GM21526 (cell line): ENCODE measurements at regions not wholly inside any gene's neighbourhood (a gene's known extent, or its start where the extent isn't known, plus 50 kb on each side); places are given as distances from the start of the nearest gene placed in this dataset.
A peak's percentile ranks its signal among the peaks of the same experiment; 100 is the strongest.
"Not testable (repeated sequence)": the region's sequence is repeated elsewhere in the genome, so short reads cannot be mapped to it uniquely, and the experiment has no call there.

Experiments used
- ATAC-seq: cut with Tn5 transposase; IDR thresholded peaks from one replicate; pipeline ENCODE4 v1.9.1; 2021; ENCODE audit warnings: moderate library complexity; ENCODE audit not compliant: unreplicated experiment, low FRiP score

GRCh38 chr21:14688412-14688811 lies 142.3 kb upstream of the SAMSN1 start:
- no peak for ATAC-seq

GRCh38 chr21:14687268-14687625 lies 141.1 kb upstream of the SAMSN1 start:
- ATAC-seq, result peak; percentile 48

DNA sequence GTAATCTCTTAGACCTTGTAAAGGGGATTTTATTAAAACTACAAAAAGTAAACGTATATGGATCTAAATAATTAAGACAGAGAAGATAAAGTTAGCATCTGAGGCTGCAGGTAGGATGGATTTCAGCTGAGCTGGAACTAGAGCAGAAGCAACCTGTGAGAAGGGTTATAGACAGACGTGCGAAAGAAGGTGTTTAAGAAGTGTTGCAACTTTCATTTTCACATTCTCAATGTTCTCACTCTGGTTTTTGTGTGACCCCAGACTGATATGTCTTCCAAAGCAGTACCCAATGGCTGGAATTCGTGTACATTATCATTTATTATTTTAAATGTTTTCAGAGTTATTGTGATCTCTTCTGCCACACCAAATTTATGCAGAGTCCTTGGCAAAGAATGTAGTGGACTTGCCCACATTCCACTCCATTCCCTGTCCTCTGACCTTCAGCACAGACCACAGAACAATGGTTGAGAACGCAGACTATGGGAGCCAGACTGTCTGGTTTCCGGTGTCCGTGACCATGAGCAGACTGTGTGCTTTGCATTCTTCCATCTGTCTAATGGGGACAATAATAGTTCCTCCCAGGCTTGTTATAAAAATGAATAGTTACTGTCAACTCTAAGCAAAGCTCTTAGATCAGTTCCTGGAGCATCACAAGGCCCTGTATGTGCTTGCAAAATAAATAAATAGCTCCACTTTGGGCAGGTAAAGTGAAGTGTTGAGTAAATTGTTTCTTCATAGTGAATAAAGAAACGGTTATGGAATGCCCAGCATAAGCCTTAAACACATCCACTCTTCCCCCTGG lies 140.6 kb upstream of the SAMSN1 start:
- peak; percentile 57 for ATAC-seq

DNA sequence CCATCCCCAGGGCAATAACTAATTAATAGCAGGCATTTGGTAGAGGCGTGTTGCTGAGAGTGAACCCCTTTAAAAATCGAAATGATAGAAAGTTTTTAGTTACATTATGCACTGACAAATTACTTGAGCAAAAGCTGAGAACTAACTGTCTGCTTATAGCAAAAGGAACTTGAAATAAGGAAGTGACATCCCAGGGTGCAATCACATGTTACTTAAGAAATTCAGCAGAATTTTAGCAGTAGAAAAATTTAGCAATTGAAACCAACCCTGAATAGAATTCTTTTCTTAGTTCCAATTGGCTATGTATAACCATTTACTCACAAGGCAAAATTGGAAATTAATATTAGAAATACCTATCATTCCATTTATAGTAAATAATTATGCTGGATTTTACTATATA lies 139.5 kb upstream of the SAMSN1 start:
- ATAC-seq, result peak; percentile 28

- ATAC-seq, result no peak
These were observed 138.0 kb upstream of the SAMSN1 start for GRCh38 chr21:14684071-14684470.

DNA sequence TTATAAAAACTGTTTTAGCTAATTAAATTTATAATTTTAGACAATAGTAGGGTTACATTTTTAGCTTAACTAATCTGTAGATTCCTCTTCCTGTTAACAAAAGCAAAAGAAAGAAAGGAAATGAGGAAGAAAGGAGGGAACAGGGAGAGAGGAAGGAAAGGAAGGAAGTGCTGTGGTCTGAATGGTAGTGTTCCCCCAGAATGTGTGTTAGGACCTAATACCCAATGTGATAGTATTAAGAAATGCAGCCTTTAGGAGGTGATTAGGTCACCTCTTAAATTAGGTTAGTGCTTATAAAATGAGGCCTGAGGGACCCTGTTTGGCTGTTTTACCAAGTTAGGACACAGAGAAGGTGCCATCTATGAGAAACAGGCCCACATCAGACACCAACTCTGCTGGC lies 136.9 kb upstream of the SAMSN1 start:
- no peak for ATAC-seq

GRCh38 chr21:14678973-14679574 lies 133.0 kb upstream of the SAMSN1 start:
- ATAC-seq, result no peak

- ATAC-seq, result no peak
These were observed 131.6 kb upstream of the SAMSN1 start for GRCh38 chr21:14677639-14678179.

GRCh38 chr21:14677013-14677412 lies 130.9 kb upstream of the SAMSN1 start:
- no peak for ATAC-seq

DNA sequence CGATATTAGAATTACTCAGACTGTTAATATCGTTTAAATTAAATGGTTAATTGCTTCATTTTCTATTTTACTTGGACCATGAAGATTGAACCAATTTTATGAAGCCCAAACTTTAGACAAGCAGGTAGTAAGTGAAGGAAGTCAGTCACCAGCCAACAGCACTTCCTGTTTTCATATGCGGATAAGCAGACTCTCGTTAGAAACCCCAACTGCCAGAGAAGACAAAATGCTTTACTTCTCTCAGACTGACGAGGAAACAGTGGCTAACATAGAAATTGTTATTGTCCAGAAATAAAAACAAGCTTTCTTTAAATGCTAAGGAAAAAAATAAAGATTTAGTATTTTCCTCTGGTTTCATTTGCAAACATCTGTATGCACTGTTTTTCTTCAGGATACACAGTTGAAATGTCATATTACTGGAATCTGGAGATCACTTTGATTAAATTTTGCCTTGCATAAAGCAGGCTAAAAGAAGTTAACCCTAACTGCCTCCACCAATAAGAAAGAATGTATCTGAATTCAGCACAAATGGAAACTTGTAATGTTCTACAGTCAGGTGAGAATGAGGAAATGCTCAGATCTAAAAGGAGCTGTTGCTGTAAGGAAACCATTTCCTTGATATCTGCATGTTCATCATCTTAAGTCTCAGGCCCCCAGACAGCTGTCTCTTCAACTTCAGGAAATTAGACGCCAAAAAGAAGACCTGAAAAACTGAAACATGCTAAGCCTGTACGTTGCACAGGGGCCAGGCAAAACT lies 129.8 kb upstream of the SAMSN1 start:
- ATAC-seq, result peak; percentile 74

GRCh38 chr21:14673649-14674048 lies 127.5 kb upstream of the SAMSN1 start:
- no peak for ATAC-seq

DNA sequence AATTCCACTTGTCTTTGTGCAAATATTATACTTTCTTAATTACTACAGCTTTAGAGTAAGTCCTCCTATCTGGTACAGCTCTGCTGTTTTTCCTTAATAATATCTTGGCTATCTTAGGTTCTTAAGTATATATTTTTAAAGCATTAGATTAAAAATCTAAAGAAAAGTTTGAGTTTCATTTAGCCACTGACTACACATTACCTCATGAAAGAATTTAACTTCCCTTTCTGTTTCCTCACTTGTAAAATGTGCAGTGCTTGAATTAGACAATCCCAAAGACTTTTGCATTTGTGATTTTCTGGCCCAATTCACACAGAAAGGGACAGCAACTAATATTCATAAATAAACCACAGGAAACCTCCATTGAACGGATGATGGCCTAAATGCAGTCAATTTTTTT lies 126.4 kb upstream of the SAMSN1 start:
- no peak for ATAC-seq

DNA sequence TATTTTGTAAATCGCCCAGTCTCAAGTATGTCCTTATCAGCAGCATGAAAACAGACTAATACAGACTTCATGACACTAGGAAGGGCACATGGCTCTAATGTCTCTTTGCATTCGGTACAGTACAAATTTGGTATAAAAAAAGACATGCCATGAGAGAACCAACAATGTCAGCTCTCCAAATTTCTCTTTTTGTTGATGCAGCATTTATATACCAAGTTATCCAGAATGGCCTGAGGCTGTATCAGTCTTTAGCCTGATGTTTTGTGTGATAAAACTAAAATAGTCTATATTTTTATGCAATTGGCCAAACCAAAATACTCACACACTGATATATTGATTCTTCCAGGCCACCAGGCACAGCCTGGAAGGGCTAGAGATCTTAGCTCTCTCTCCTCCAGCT lies 124.3 kb upstream of the SAMSN1 start:
- ATAC-seq, result no peak

DNA sequence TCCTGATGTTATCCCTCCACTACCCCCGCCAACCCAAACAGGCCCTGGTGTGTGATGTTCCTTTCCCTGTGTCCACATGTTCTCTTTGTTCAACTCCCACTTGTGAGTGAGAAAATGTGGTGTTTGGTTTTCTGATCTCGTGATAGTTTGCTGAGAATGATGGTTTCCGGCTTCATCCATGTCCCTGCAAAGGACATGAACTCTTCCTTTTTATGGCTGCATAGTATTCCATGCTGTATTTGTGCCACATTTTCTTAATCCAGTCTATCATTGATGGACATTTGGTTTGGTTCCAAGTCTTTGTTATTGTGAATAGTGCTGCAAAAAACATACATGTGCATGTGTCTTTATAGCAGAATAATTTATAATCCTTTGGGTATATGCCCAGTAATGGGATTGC lies 123.0 kb upstream of the SAMSN1 start:
- ATAC-seq, result not testable (repeated sequence)

GRCh38 chr21:14657241-14658008 lies 111.3 kb upstream of the SAMSN1 start:
- no peak for ATAC-seq

GRCh38 chr21:14646893-14647292 lies 100.8 kb upstream of the SAMSN1 start:
- no peak for ATAC-seq

GRCh38 chr21:14645702-14646101 lies 99.6 kb upstream of the SAMSN1 start:
- ATAC-seq, result no peak

DNA sequence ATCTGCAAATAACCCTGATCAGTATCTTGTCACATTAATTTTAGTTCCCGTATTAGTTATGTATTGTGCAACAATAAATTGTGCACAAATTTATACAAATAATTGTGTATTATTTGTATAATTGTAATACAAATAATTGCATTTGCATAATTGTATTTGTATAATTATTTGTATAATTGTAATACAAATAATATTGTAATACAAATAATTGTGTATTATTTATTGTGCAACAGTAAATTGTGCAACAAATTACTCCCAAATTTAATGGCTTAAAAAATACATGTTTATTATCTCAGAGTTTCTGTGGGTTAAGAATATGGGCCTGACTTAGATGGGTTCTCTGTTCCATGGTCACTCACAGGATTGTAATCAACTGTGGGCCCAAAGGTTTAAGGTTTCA lies 86.2 kb upstream of the SAMSN1 start:
- ATAC-seq, result no peak

GRCh38 chr21:14630556-14631069 lies 84.5 kb upstream of the SAMSN1 start:
- ATAC-seq, result peak; percentile 56

GRCh38 chr21:14629461-14629860 lies 83.3 kb upstream of the SAMSN1 start:
- no peak for ATAC-seq
